Breast epithelium (tissue), 3 donors: ENCODE measurements at regions not wholly inside any gene's neighbourhood (a gene's known extent, or its start where the extent isn't known, plus 50 kb on each side); places are given as distances from the start of the nearest gene placed in this dataset.

ENCODE experiments used
- CTCF ChIP-seq, 3 donors: fragments of 450-650 bp; IDR thresholded peaks; one replicate each; pipeline ENCODE4 v1.5.1; 2016 to 2017; ENCODE audit warnings: antibody characterized with exemption in 3 of 3, mild to moderate bottlenecking in 3 of 3, moderate library complexity in 3 of 3
- POLR2AphosphoS5 ChIP-seq, 3 donors: sonication (generic); formaldehyde crosslinking; IDR thresholded peaks; one replicate each; pipeline ENCODE4 v1.6.1; 2017; ENCODE audit warnings: antibody characterized with exemption in 3 of 3

DNA sequence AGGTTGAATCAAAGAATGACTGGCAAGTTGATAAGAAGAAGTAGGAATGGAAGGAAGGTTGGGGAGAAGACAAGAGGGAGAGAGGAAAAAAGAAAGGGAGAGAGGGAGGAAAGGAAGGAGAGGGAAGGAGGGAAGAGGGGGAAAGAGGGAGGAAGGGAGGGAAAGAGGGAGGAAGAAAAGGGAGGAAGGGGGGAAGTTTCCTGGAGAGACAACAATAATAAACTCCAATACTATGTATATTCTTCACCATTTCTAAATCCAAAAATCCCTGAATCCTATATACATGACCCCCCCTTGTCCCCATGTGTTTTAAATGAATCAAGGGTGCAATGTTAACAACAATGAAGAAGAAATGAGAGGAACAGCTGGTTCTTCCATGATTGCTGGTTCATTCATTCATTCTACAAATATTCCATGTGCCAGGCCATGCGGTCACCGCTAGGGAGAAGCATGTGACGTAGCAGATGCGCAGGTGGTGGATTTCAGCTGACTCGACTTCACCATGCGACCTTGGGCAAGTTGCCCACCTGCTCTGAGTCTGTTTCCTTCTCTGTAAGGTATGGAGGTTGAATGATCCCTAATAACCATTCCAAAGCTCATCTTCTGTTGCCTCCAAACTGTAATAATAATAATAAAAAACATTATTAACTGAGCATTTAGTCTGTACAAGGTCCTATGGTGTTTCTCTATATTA lies 77.6 kb downstream of the EN1 start:
- TF ChIP-seq CTCF (IDR thresholded peaks at IDR 0.05) (no peak), POLR2AphosphoS5 (IDR thresholded peaks at IDR 0.05) (no peak)
